ENCODE measurements at regions not wholly inside any gene's neighbourhood (a gene's known extent, or its start where the extent isn't known, plus 50 kb on each side); places are given as distances from the start of the nearest gene placed in this dataset.

DNA sequence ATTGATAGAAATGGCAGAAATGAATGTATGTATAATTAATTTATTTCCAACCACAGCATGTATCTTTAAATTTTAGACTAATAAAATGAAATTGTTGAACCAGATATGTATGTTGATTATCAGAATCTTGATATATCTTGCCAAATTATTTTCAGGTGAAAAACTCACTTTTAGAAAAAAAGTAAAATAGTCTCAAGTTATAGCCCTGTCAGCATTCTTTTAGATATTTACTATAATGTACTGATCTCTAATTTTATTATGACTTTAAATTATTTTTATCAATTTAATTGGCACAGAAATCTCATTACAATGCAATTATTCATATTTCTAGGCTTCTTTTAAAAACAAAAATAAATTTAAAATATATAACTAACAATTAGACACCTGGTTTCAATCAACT lies 1990.4 kb upstream of the CDH6 start:
- TF ChIP-seq CTCF (IDR thresholded peaks at IDR 0.05): no peak
- TF ChIP-seq POLR2AphosphoS5 (IDR thresholded peaks at IDR 0.05): no peak
- TF ChIP-seq POLR2A (IDR thresholded peaks at IDR 0.05): no peak

All from prostate gland (tissue), 2 donors.